B cell (primary cell): ENCODE measurements at regions not wholly inside any gene's neighbourhood (a gene's known extent, or its start where the extent isn't known, plus 50 kb on each side); places are given as distances from the start of the nearest gene placed in this dataset.

Experiments
- CTCF ChIP-seq: fragments of 200-600 bp; IDR thresholded peaks from one replicate; pipeline ENCODE4 v1.8.0; 2022; ENCODE audit warnings: antibody characterized with exemption, mild to moderate bottlenecking
- EZH2 ChIP-seq: IDR thresholded peaks from 2 replicates; pipeline ENCODE4 v1.6.1; 2012; ENCODE audit warnings: borderline replicate concordance, low read depth, mild to moderate bottlenecking, moderate library complexity, low read length; ENCODE audit not compliant: insufficient read depth, poor library complexity, severe bottlenecking

- TF ChIP-seq CTCF (no peak), EZH2 (no peak)
Observed at GRCh38 chr2:117760916-117761315, 53.6 kb upstream of the DDX18 start.
